Suppressor macrophage treated with lipopolysaccharide for 1 hour (primary cell): ENCODE measurements at regions not wholly inside any gene's neighbourhood (a gene's known extent, or its start where the extent isn't known, plus 50 kb on each side); places are given as distances from the start of the nearest gene placed in this dataset.

Source experiments
- DNase-seq, 3 donors: peaks; one replicate each; pipeline ENCODE4 v3.0.0-alpha.2; 2020 to 2022

DNA sequence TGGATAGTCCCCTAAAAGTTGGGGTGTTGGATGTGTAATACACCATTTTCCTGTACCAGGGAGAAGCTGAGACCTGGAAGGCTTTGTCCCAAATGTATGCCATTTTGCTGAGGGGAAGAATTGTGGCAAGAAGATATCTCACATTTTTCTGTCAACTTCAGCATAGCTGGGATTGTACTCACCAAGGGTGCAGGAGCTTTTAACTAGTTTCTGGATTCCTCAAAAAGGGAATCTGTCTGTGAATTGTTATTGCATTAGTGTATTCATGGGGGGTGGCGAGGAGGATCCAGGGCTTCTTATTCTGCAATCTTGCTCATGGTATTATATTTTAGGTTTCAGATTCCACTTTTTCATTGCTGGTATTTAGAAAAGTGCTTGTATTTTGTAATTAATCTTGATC lies 208.2 kb upstream of the MYOCD start:
- DNase-seq = no peak

GRCh38 chr17:12459736-12460135 lies 206.0 kb upstream of the MYOCD start:
- DNase-seq = no peak

DNA sequence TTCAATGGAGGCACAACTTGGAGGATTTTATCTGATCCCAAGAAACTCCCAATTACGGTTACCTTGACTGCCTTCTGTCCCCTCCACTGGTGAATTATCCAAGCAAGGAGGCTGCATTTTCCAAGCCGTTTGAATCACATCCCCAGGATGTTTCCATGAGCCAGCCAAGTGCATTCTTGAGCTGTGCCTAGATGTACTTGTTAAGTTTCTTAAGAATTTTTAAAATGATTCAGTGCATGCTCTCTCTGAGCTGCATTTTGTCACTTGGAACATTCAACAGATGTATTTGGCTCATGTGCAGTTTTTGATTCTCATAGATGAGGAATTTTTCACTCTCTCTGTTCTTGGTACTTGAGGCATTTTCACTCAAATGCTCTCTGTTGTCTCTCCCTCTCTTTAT lies 202.6 kb upstream of the MYOCD start:
- no peak for DNase-seq

GRCh38 chr17:12472252-12473173 lies 193.2 kb upstream of the MYOCD start:
- no peak for DNase-seq

DNA sequence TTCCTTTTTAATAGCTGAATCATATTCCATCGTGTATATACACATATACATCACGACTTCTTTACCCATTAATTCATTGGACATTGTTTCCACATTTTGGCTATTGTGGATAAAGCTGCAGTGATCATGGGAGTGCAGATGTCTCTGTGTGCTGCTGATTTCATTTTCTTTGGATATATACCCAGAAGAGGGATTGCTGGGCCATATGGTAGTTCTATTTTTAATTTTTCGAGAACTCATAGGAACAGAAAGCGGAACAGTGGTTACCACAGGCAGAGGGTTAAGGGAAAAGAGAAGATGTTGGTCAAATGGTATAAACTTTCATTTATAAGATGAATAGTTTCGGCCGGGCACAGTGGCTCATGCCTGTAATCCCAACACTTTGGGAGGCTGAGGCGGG lies 187.4 kb upstream of the MYOCD start:
- no peak for DNase-seq

DNA sequence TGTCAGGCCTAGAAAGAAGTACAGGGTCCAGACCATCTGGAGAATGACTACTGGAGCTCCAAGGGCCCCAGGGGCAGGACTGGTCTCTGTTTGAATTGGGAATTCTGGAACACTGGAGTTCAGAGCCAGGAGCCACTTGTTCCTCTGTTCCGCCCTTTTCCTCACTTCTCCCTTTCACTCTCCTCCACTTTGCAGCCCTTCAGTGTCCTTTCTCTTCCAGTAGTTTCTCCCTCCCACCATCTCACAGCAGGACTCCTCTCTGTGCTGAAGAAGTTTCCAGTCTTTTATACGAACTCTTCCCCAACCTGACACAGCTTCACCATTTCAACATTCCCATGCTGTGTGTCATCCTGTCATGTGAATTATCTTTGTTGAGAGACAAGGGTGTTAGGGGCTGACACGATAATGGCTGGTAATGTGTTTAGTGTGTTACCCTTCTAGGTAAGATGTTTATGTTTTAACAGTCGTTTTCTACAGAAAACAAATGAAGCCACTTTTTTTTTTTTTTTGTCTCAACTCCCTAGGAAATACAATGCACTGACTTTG lies 180.3 kb upstream of the MYOCD start:
- DNase-seq = no peak

GRCh38 chr17:12489325-12489724 lies 176.4 kb upstream of the MYOCD start:
- no peak for DNase-seq

- DNase-seq = no peak
Measured at GRCh38 chr17:12492450-12492849, 173.2 kb upstream of the MYOCD start.

DNA sequence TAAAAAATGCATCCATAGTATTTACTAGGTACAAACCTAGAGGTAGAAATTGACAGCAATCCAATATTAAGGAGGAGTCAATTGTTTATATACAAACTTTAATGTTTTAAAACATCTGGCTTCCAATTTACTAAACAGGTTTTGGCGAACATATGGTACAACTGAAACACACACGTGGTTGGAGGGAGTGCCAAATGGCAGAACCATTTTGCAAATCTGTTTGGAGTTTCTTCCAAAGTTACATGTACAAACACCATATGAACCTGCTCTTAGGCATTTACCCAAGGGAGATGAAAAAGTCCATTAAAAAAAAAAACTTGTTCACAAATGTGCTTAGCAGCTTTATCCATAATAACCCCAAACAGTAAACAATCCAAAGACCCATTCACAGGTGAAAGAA lies 159.8 kb upstream of the MYOCD start:
- DNase-seq = no peak

DNA sequence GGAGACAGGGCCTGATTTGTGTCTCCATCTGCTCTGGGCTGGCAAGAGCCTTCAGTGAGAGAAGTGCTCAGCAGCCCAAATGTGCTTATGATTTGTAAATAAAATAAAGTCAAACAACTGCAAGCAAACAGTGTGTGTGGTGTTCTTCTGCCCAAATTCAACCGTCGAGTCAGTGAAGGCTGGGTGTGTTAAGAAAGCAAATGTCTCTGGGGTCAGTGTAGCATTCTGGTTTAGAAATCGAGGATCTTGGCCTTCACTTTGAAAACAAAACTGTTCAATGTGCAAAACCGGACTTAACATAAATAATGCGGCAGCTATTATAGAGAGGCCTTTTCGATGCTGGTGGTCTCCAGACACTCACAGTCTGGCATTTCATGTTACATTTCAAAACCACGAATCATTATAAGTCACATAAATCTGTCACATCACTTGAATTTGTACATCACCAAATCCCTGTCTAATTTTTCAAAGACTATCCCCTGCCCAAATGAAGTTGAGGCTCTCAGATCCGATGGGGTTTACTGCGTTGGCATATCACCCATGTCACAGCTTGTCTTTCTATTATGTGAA lies 158.6 kb upstream of the MYOCD start:
- DNase-seq = no peak

- no peak for DNase-seq
Measured at GRCh38 chr17:12509801-12510200, 155.9 kb upstream of the MYOCD start.

DNA sequence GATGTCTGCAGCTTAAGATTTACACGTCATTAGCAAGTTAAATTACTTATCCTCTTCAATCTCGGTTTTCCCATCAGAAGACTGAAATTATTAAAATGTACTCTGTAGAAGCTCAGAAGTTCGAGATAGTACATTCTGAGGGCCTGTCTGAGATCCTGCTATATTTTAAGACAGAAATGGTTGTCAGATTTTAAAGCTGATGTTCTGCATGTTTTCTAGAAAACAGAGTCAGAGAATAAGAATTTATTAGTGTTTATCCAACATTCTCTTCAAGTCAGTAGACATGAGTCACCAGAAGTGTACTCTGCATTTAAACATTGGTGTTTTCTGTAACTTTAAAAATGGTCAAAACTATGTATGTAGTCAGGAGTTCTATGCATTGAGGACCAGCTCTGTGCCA lies 155.2 kb upstream of the MYOCD start:
- no peak for DNase-seq

GRCh38 chr17:12512694-12513355 lies 152.9 kb upstream of the MYOCD start:
- DNase-seq = no peak

- no peak for DNase-seq
Measured at GRCh38 chr17:12514596-12514995, 151.1 kb upstream of the MYOCD start.

GRCh38 chr17:12519956-12520594 lies 145.6 kb upstream of the MYOCD start:
- DNase-seq = no peak

DNA sequence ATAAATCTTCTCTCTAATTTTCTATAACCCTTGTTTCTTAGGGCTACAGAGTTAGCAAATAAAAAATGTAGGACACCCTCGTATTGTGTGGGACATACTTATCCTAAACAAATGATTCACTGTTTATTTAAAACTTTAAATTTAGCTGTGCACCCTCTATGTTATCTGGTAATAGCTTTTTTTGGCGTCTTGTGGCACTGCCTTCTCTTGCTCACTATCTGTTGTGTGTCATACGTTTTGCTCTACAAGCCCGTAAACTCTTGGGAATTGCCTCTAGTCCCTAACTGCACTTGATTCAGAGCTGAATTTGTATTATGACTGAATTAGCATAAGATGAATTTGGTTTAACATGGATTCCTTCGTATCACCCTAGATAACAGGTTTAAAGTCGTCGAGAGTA lies 144.3 kb upstream of the MYOCD start:
- no peak for DNase-seq

DNA sequence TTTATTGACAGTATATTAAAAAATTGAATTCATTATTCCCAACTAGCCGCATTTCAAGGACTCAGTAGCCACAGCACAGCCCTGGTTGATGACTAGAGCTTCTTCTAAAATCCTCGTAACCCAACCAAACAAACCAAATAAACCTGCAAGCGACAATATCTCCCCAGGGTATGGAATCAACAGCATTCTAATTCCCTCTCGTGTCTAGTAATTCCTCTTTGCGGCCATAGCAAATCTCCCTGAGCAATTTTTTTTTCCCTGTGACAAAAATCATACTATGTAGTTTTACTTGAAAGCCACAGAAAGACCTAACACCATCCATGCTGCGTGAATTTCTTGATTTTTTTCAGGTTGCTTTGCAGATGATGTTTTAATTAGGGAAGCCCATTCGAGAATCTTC lies 143.4 kb upstream of the MYOCD start:
- no peak for DNase-seq

- DNase-seq = no peak
Measured at GRCh38 chr17:12522743-12523183, 142.9 kb upstream of the MYOCD start.

DNA sequence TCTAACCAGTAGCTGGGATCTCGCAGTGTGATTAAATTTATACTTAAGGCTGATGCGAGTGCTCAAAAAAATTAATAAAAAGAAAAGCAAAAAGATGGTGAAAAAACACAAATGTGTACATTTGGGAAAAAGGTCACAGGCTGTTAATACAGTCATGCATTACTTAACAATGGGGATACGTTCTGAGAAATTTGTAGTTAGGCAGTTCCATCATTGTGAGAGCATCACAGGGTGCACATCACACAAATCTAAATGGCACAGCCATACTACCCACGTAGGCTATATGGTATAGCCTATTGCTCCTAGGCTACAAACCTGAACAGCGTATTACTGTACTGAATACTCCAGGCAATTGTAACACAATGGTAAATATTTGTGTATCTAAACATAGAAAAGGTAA lies 142.4 kb upstream of the MYOCD start:
- no peak for DNase-seq

GRCh38 chr17:12528036-12528435 lies 137.7 kb upstream of the MYOCD start:
- DNase-seq = no peak

- no peak for DNase-seq
Measured at GRCh38 chr17:12530161-12530560, 135.5 kb upstream of the MYOCD start.

DNA sequence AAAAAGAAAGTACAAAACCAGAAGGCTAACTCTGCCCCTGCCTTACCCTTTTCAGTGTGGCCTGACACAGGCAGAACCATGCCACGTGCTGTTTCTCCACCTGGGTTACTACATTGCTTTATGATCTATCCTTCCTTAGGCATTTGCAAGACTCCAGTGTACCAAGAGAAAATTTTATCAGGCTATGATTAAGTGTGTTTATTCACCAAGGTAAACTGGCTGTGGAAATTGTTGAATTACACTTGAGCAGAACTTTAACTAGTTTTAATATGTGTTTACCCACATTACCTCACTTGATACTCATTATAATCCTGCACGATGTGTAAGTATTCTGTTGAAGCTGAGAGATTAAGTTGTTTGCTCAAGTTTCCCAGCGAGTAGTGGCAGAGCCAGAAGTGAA lies 129.7 kb upstream of the MYOCD start:
- no peak for DNase-seq

DNA sequence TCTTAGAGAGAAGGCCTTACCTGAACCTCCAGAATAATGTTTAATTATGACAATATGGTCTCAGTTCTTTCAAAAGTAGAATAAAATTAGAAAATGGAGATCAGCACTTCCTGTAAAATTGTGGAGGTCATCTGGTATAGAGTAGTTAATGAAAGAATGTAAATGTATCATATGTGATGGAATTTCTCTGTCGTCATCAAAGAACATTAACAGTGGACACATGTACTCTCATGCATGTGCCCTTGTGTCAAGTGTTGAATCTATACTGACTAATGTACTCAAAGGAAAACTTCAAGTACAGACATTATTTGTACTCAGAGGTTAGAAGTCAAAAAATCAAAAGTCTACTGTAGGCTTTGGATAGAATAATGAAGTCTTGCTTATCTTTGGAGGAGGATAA lies 129.2 kb upstream of the MYOCD start:
- DNase-seq = no peak
